GM12878 (cell line): ENCODE measurements at regions not wholly inside any gene's neighbourhood (a gene's known extent, or its start where the extent isn't known, plus 50 kb on each side); places are given as distances from the start of the nearest gene placed in this dataset.

Source experiments
- ATAC-seq: fragments of 200-7000 bp; cut with Tn5 transposase; 3 replicates; pipeline ENCODE4 v1.9.1; 2020; ENCODE audit warnings: mild to moderate bottlenecking, moderate library complexity
- BruUV-seq: library from RNA; stranded (reverse); fragments of 400-500 nt; replicated peaks from 2 replicates; lab custom pipeline; 2021; lab: Mats Ljungman, UMichigan
- CTCF ChIA-PET: fragments of 300-600 bp; sonication (Branson Sonifier 250); formaldehyde crosslinking; extraction: SDS; loops from one replicate; lab custom pipeline; 2021; ENCODE audit warnings: inconsistent platforms; lab: Yijun Ruan, JAX
- POLR2A ChIA-PET: fragments of 350-600 bp; formaldehyde crosslinking; extraction: SDS; loops from one replicate; lab custom pipeline; 2021; ENCODE audit warnings: inconsistent platforms; lab: Charles Lee
- RAD21 ChIA-PET: fragments of 300-600 bp; sonication (Branson Sonifier 250); formaldehyde crosslinking; loops from one replicate; lab custom pipeline; 2023; ENCODE audit warnings: antibody characterized with exemption; ENCODE audit not compliant: unreplicated experiment; lab: Charles Lee
- SMC1A ChIA-PET: fragments of 300-600 bp; sonication (Branson Sonifier 250); formaldehyde crosslinking; loops from one replicate; lab custom pipeline; 2023; ENCODE audit not compliant: unreplicated experiment, uncharacterized antibody; lab: Charles Lee
- DNase-seq: peaks from one replicate; pipeline ENCODE4 v3.0.0-alpha.2; 2011; ENCODE audit warnings: low read depth, low spot score
- FAIRE-seq: peaks from 3 replicates; lab custom pipeline; 2011; peaks lifted over from hg19 to GRCh38; lab: Jason Lieb, UNC
- H2AFZ ChIP-seq: 2 replicates; pipeline ENCODE4 v1.6.0; 2011; ENCODE audit warnings: low read depth, low read length, control low read depth; ENCODE audit not compliant: control insufficient read depth
- H3K27ac ChIP-seq: 2 replicates; pipeline ENCODE4 v1.5.1; 2011; ENCODE audit warnings: control low read depth; ENCODE audit not compliant: control insufficient read depth, insufficient read depth
- H3K27me3 ChIP-seq, 2 experiments: replicated peaks in 1 of 2; 2 replicates each; pipeline versions ENCODE4 v1.6.0 to v1.6.1; 2011; ENCODE audit warnings: low read length in 1 of 2; ENCODE audit not compliant: control insufficient read depth in 2 of 2, insufficient read depth in 2 of 2
- H3K36me3 ChIP-seq, 2 experiments: 2 replicates each; pipeline ENCODE4 v1.5.1; 2011; ENCODE audit warnings: low read length in 1 of 2; ENCODE audit not compliant: control insufficient read depth in 2 of 2, insufficient read depth in 2 of 2
- H3K4me1 ChIP-seq: 2 replicates; pipeline ENCODE4 v1.6.1; 2011; ENCODE audit warnings: mild to moderate bottlenecking, low read length, moderate library complexity, mixed read lengths; ENCODE audit not compliant: control insufficient read depth, insufficient read depth
- H3K4me2 ChIP-seq: 2 replicates; pipeline ENCODE4 v1.6.0; 2011; ENCODE audit warnings: control low read depth; ENCODE audit not compliant: control insufficient read depth, insufficient read depth
- H3K4me3 ChIP-seq: fragments of 200-600 bp; sonication (generic); 2 replicates; pipeline ENCODE4 v1.5.1; 2016
- H3K79me2 ChIP-seq: 2 replicates; pipeline ENCODE4 v1.6.0; 2011; ENCODE audit warnings: low read length; ENCODE audit not compliant: control insufficient read depth, insufficient read depth
- H3K9ac ChIP-seq: 2 replicates; pipeline ENCODE4 v1.8.0; 2011; ENCODE audit warnings: low read length, control low read depth, mixed read lengths; ENCODE audit not compliant: control insufficient read depth, insufficient read depth
- H3K9me3 ChIP-seq: replicated peaks from 3 replicates; pipeline ENCODE4 v1.5.1; 2011; ENCODE audit warnings: mild to moderate bottlenecking, low read length; ENCODE audit not compliant: control insufficient read depth, insufficient read depth
- H4K20me1 ChIP-seq: 2 replicates; pipeline ENCODE4 v1.6.0; 2011; ENCODE audit not compliant: control insufficient read depth, insufficient read depth
- CREB1 ChIP-seq: IDR thresholded peaks from 2 replicates; pipeline ENCODE4 v1.6.1; 2012; ENCODE audit warnings: low read depth, mild to moderate bottlenecking, inconsistent platforms
- CUX1 ChIP-seq: IDR thresholded peaks from 2 replicates; pipeline ENCODE4 v1.6.1; 2012; ENCODE audit warnings: improper control_type of control experiment, low read depth, low read length; ENCODE audit not compliant: insufficient replicate concordance
- HCFC1 ChIP-seq: fragments of 150-350 bp; IDR thresholded peaks from 2 replicates; pipeline ENCODE4 v1.6.1; 2014; ENCODE audit warnings: low read length
- LARP7 ChIP-seq: fragments of 450-650 bp; IDR thresholded peaks from 2 replicates; pipeline ENCODE4 v1.6.1; 2017; ENCODE audit warnings: mild to moderate bottlenecking
- MTA3 ChIP-seq: IDR thresholded peaks from 2 replicates; pipeline ENCODE4 v1.6.1; 2012; ENCODE audit warnings: low read length, inconsistent platforms, borderline replicate concordance
- NFXL1 ChIP-seq: fragments of 450-650 bp; IDR thresholded peaks from 2 replicates; pipeline ENCODE4 v1.6.1; 2017; ENCODE audit warnings: antibody characterized with exemption, mild to moderate bottlenecking, borderline replicate concordance
- TCF7 ChIP-seq: IDR thresholded peaks from 2 replicates; pipeline ENCODE4 v1.6.1; 2014; ENCODE audit warnings: antibody characterized with exemption, borderline replicate concordance
- ZNF207 ChIP-seq: fragments of 450-650 bp; IDR thresholded peaks from 2 replicates; pipeline ENCODE4 v1.6.1; 2014; ENCODE audit warnings: antibody characterized with exemption, mild to moderate bottlenecking, borderline replicate concordance
- WGBS: methylation state at CpG from one replicate; pipeline ENCODE4 v1.1.6; 2016; ENCODE audit warnings: low lambda C conversion rate; ENCODE audit not compliant: insufficient replicate concordance, insufficient coverage; ENCODE audit errors: missing lambda C conversion rate; 5-methylcytosine and 5-hydroxymethylcytosine counted together
- in situ Hi-C: fragments of 300-500 bp; cut with MboI; formaldehyde crosslinking; loops from 9 replicates; pipeline ENCODE4 v1.14.3; 2018; ENCODE audit warnings: mixed read lengths
- intact Hi-C: fragments of 100-400 bp; cut with micrococcal nuclease; formaldehyde crosslinking; loops from one replicate; pipeline ENCODE4 v1.14.2; 2022; ENCODE audit not compliant: unreplicated experiment

- Histone ChIP-seq H2AFZ (no peak overlapping the region), H3K27me3 (no peaks in the 10 kb centered on the region), H3K4me3 (no peak overlapping the region), H3K4me2 (no peak overlapping the region), H3K36me3 (no peaks in the 10 kb centered on the region), H3K79me2 (no peaks in the 10 kb centered on the region), H3K9me3 (no peaks in the 10 kb centered on the region), H4K20me1 (no peaks in the 10 kb centered on the region), H3K4me1 (no peaks in the 10 kb centered on the region), H3K9ac (no peak overlapping the region), H3K27ac (no peak overlapping the region)
- BruUV-seq: no TSS peak
- WGBS: 25% methylated on average over 2 of the region's 2 CpGs
- POLR2A ChIA-PET: no interaction called here
- TF ChIP-seq CREB1 (no peak), CUX1 (no peak), NFXL1 (no peak), ZNF207 (no peak), LARP7 (no peak), HCFC1 (no peak), TCF7 (no peak), MTA3 (no peak)
- in situ Hi-C loops: no loop called here
- RAD21 ChIA-PET: no interaction called here
- SMC1A ChIA-PET: no interaction called here
- intact Hi-C loops: no loop called here
- ATAC-seq (no peak), FAIRE-seq (no peak), DNase-seq (no peak)
- CTCF ChIA-PET: no interaction called here
These were observed 1246.0 kb upstream of the ACVR2A start for GRCh38 chr2:146598791-146599190.
